ENCODE measurements at regions not wholly inside any gene's neighbourhood (a gene's known extent, or its start where the extent isn't known, plus 50 kb on each side); places are given as distances from the start of the nearest gene placed in this dataset.

DNA sequence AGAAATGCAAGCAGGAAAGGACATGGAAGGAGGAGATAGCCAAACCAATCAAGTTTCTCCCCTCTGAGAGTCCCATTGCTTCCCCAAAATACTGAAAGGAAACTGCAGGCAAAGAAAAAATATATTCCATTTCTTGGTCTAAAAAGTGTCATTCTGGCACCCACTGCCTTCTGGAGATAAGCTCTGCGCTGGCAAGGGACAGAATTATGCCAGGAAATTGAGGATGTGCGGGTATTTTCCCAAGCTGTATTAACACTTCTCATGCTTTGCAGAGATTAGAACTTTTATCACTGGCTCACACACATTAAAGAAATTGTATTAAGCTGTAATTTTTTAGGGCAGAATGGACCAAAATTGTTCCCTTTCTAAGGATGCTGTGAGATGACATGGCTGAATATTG, 381.2 kb upstream of the DUSP10 start:
- DNase-seq, result no peak
- H3K36me3 Mint-ChIP-seq (ENCODE audit: insufficient read depth in 1 of 3, low read depth in 3 of 3), result no peaks in the 10 kb centered on the region; a peak in 1 of 7 replicates
- Histone ChIP-seq H2BK12ac (ENCODE audit: insufficient read length, low read depth, low read length) (no peak overlapping the region), H3K18ac (ENCODE audit: insufficient read length, low read depth, low read length) (no peak overlapping the region), H4K20me1 (ENCODE audit: control insufficient read depth, insufficient read depth, insufficient read length) (no peaks in the 10 kb centered on the region), H3K56ac (ENCODE audit: insufficient read length, low read depth, low read length) (no peak overlapping the region), H3K4me2 (ENCODE audit: insufficient read depth, insufficient read length, low read length) (no peak overlapping the region), H4K8ac (replicated peaks; ENCODE audit: insufficient read length, low read depth, low read length) (no peak overlapping the region), H3K79me1 (ENCODE audit: insufficient read depth, low read depth, low read length, poor library complexity, severe bottlenecking) (no peaks in the 10 kb centered on the region), H3K23me2 (ENCODE audit: insufficient read length, low read depth, low read length, poor library complexity, severe bottlenecking) (no peaks in the 10 kb centered on the region), H3T11ph (ENCODE audit: low read length) (no peak overlapping the region), H3K23ac (ENCODE audit: insufficient read length, low read depth, low read length) (no peak overlapping the region), H3K9me3 (ENCODE audit: control insufficient read depth, low read depth, low read length) (no peaks in the 10 kb centered on the region), H2AK5ac (ENCODE audit: insufficient read length, low read length) (no peak overlapping the region), H2AFZ (ENCODE audit: low read length) (no peak overlapping the region), H3K79me2 (ENCODE audit: insufficient read depth, low read length) (no peaks in the 10 kb centered on the region), H3K27me3 (ENCODE audit: insufficient read depth, low read length) (no peaks in the 10 kb centered on the region), H3K4me1 (ENCODE audit: insufficient read depth, low read length) (no peaks in the 10 kb centered on the region), H2BK120ac (ENCODE audit: low read depth, low read length, poor library complexity, severe bottlenecking) (no peak overlapping the region), H3K4ac (ENCODE audit: low read depth, low read length) (no peak overlapping the region), H3K14ac (ENCODE audit: insufficient read depth, low read length) (no peak overlapping the region), H2BK20ac (ENCODE audit: low read depth, low read length, poor library complexity, severe bottlenecking) (no peak overlapping the region), H2BK15ac (ENCODE audit: low read depth, low read length) (no peak overlapping the region), H4K5ac (ENCODE audit: insufficient read length, low read depth, low read length) (no peak overlapping the region), H3K27ac (ENCODE audit: insufficient read length, low read depth, low read length) (no peak overlapping the region), H2BK5ac (ENCODE audit: insufficient read length, low read length) (no peak overlapping the region), H3K9ac (ENCODE audit: extremely low read depth, insufficient read length, low read length) (no peak overlapping the region), H4K91ac (ENCODE audit: insufficient read length, low read depth, low read length) (no peak overlapping the region)
- peaks cover 0 to 6% of the 10 kb centered on the region in 2 experiments; a peak in 2 of 4 replicates for H3K4me1 Mint-ChIP-seq
- TF ChIP-seq, protein P1, sequence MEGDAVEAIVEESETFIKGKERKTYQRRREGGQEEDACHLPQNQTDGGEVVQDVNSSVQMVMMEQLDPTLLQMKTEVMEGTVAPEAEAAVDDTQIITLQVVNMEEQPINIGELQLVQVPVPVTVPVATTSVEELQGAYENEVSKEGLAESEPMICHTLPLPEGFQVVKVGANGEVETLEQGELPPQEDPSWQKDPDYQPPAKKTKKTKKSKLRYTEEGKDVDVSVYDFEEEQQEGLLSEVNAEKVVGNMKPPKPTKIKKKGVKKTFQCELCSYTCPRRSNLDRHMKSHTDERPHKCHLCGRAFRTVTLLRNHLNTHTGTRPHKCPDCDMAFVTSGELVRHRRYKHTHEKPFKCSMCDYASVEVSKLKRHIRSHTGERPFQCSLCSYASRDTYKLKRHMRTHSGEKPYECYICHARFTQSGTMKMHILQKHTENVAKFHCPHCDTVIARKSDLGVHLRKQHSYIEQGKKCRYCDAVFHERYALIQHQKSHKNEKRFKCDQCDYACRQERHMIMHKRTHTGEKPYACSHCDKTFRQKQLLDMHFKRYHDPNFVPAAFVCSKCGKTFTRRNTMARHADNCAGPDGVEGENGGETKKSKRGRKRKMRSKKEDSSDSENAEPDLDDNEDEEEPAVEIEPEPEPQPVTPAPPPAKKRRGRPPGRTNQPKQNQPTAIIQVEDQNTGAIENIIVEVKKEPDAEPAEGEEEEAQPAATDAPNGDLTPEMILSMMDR (conservative IDR thresholded peaks at IDR 0.05), result no peak
- WGBS (ENCODE audit: extremely low coverage, insufficient read length, low lambda C conversion rate), result no CpG with 5 or more reads among the region's 2 CpGs
- H3K9me3 Mint-ChIP-seq, result no peaks in the 10 kb centered on the region; a peak in 1 of 5 replicates
- H3K27ac Mint-ChIP-seq, result no peak overlapping the region
- H3K4me3 Mint-ChIP-seq, result no peak overlapping the region
- H3K27me3 Mint-ChIP-seq (ENCODE audit: low read depth), result no peaks in the 10 kb centered on the region
